Amniotic epithelial cell (primary cell): ENCODE measurements at regions not wholly inside any gene's neighbourhood (a gene's known extent, or its start where the extent isn't known, plus 50 kb on each side); places are given as distances from the start of the nearest gene placed in this dataset.

Source experiments
- DNase-seq: peaks from one replicate; pipeline ENCODE4 v3.0.0-alpha.2; 2010; ENCODE audit warnings: low read depth

GRCh38 chr1:216997069-216997468, 273.8 kb upstream of the ESRRG start:
- DNase-seq = no peak

DNA sequence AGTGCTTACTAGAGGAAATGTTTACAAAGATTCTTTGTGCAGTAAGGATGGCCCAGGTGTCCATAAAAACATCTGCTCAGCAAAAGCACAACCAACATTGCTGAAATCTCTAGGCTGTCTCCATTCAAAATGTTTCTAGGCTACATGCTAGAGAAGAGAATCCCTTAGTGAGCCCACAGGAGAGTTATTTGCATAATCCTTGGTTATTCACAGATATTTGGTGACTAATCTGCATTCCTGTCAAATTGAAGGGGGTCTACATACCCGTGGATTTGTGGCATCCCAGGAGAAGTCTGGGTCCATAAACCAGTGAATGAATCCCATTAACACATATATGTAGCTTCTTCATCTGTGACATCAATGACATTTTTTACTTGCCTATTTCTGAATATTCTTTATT, 261.3 kb upstream of the ESRRG start:
- no peak for DNase-seq

DNA sequence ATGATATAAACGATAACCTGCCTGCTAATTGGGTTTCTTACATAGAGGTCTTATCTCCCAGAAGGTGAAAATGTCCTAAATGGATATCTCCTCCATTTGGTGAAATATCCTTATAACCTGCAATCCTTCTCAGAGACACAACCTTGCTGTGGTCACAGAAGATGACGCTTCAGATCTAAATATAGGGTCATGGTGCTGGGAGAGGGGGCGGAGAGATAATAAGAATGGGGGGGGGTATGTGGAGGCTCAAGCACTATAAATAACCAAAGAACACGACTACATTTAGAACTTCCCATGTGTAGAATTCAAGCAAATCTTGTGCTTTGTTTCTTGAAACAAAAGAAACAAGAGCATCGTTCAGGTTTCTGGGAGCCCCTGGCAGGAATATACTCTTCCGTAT, 260.6 kb upstream of the ESRRG start:
- DNase-seq = no peak

DNA sequence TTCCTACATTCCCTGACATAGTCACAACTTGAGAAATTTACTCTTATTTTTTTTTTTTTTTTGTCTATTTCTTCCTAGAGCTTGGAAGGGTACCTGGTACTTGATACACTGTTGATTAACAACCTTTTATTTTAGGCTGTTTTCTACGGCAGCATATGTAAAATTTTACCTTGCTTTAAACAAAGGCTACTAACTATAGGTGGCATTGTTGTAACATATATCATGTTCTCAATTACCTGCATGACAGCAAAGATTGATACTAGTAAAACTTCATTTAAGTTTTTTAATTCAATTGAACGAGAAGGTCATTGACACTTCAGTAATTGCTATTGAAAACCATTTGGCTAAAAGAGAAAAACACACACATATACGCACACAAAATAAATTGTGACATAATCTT, 238.3 kb upstream of the ESRRG start:
- DNase-seq = no peak

- DNase-seq = no peak
Measured at GRCh38 chr1:216960716-216961115, 237.5 kb upstream of the ESRRG start.

DNA sequence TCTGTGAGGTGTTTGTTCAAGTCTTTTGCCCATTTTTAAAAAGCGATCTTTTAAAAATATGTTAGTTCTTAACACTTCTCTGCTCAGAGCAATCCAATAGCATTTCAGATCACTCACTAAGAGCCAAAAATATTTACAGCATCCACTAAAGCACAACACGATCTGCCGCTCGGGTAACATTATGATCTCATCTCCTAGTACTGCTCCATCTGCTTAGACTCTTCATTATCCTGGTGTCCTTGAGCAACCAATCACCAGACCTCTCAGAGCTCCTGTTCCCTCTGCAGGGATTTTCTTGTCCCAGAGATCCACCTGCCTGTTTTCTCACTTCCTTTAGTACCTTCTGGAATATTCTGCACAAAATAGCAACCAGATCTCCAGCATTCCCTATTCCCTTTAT, 235.3 kb upstream of the ESRRG start:
- DNase-seq = no peak

- no peak for DNase-seq
Measured at GRCh38 chr1:216953495-216953894, 230.3 kb upstream of the ESRRG start.

GRCh38 chr1:216952864-216953263, 229.6 kb upstream of the ESRRG start:
- DNase-seq = no peak

DNA sequence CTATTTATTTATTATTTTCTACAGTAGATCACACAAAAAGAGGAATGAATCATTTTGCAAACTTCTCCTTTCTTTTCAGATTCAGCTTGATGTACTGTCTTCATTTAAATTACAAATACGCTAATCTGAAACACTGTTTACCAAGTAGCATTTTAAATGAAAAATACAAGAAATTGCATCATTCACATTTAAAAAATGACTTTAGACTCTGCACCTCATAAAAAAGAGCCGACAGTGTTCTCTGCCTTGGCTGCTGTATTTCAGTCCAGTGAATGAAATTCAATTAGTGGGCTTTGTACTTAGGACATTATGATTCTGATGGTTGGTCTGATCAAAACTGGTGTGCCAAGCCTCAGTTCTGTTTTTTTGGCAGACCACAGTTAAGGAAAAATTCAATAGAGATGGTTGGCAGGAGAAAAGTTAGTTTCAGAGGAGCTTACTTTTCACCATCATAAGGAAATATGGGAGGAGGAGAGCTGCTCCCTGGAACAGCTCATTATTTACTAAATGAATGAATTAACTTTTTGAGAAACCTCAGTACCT, 222.4 kb upstream of the ESRRG start:
- DNase-seq = no peak

GRCh38 chr1:216944864-216945510, 221.8 kb upstream of the ESRRG start:
- DNase-seq = no peak

DNA sequence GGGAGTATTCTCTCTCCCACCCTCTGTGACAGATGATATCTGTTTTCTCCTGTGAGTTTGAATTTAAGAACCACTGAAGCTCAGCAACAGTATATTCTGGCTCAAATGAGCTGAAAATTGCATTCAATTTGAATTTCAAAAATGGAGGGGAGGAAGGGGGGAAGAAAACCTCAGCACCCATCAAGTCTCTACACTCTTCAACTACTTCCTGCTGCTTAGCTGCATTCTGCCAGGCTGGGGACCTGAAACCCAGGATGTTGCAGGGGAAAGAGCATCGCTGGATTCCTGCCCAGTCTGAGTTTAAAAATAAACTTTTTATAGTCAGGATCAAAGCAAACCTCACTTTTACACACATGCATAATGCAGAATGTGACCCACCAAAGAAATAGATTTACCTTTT, 214.3 kb upstream of the ESRRG start:
- DNase-seq = no peak

DNA sequence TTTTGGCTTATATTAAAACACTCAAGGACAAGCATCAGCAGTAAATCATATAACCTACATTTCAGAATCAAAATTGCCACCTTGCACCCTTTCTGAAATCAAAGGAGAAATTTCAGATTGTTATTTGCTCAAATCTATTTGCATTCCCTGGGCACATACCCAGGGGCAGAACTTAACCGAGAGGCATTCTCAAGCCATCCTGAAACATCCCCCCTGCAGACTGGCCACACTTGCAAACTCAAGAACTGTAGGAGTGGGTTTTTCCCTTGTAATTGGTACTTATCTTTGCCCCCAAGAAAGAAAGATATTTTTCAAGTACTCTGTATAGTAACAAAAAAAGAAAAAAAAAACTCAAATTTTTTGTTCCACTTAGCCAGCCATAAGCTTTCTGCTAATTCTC, 213.6 kb upstream of the ESRRG start:
- DNase-seq = no peak

DNA sequence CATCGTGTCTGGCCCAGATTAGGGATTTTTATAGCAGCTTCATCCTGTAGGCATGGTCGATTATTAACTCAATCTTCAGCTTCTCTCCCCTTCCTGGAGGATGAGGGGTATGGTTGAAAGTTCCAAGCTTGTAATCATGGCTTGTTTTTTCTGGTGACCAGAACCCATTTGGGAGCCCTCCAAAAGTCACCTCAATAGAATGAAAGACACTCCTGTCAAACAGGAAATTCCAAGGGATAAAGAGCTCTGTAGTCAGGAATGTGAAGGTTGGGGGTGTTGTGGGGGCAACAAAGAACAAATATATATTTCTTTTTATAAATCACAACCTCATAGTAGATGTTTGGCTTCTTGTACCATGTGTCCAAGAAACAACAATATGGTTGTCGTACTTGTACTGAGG, 212.7 kb upstream of the ESRRG start:
- DNase-seq = no peak

GRCh38 chr1:216932424-216932823, 209.2 kb upstream of the ESRRG start:
- no peak for DNase-seq

DNA sequence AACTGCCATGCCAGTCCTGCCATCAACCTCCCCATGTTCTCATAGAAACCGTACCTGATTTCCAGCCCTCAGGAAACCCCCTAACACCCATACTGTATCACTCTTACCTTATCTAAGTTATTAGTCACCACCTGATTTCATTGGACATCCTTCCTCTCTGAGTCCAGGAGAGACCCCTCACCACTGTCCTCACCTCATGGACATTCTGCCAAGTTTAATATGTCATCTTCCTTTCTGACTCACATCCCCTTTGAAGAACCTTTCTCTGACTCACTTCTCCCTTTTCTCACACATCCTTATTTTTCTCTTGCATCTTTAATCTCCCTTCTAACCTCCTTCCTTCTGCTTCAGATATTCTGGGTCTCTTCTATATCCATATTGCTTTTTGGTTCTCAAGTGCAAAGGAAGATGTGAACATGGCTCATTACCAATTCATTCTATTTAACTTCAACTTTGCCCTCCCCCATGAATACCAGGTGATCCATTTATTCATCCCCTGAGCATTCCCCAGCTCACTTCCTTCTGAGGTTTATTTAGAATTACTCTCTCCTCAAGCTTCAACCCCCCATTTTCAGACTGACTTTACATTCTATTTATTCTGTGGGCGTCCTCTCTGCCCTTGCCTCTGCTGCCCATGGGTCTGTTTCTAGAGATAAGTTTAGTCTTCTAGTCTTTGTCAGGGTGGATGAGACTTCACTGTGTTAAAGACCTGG, 206.8 kb upstream of the ESRRG start:
- DNase-seq = peak; percentile 17

DNA sequence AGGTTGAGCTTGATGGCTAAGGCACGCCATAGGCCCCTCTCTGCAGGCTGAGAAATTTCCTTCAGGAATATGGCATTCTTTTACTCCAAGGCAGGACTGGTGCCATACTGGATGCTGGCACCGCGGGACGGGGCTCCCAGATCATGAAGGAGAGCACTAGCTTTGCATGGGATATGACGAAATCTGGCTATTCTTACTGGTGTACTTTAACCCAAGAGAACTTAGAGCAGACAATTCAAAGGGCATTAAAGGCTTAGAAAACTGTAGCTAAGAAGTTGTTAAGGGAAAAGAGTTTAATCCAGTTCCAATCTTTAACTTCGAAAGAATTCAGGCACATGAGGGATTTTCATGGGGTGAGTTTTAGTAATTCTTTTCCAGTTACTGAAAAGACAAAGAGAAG, 204.4 kb upstream of the ESRRG start:
- no peak for DNase-seq

- no peak for DNase-seq
Measured at GRCh38 chr1:216926720-216927510, 203.7 kb upstream of the ESRRG start.

DNA sequence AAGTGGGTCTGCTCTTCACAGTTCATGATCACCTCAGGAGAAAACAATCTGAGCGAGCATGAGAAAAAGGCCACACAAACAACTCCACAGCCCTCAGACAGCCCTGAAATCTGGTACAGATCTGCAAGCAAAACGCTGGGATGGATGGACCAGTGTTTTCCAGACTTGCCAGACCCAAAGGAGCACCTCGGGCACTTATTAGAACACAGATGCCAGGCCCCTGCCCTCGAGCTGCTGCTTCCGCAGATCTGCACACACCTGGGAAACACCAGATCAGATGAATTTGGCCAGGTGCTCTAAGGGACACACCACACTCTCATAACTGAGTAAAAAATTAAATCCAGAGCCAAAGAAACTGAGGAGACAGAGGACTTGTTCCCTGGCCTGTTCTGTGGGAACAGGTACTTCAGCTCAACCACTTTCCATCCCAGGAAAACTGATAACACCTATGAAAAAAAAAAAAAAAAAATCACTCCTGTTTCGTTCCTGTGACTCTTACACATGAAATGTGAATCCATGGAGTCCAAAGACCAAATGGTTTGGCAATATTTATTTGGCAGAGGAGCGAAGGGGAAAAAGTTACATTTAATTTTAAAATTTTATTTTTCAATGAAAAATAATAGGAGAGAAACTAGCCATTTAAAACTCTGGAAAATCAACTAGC, 202.9 kb upstream of the ESRRG start:
- DNase-seq = no peak

DNA sequence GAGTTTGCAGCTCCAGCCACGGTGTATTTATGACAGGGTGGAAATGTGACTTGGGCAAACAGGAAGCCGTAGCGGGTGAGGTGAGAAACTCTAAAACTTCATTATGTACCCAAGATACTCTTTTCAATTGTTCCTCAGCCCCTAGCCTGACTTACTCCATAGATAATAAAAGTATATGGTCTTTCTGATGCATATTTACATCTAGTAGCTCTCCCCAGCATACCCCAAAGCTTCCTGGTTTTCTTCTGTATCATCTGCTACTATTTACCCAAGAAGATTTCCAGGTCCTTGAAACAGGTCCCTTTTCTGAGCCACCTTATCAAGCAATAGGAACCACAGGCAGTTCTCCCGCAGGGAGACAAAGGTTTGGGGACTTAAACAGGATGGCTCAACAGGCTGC, 201.5 kb upstream of the ESRRG start:
- DNase-seq = no peak

DNA sequence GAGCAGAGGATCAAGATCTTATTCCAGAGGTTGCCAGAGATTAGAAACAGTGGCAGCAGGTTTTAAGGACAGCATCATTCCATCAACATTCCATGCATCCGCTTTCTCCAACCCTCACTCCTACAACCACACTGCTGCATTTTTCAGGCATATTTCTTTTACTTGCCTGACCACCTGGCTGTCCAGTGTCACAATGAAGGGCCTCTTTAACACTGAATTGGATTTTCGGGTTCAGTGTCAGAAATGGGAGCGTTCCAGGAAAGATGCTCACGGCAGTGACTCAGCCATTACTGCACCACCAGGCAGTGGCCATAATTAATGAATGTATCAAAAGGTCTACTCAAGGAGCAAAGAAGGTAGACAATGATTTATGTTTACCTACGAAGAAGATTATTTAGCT, 200.4 kb upstream of the ESRRG start:
- DNase-seq = no peak

DNA sequence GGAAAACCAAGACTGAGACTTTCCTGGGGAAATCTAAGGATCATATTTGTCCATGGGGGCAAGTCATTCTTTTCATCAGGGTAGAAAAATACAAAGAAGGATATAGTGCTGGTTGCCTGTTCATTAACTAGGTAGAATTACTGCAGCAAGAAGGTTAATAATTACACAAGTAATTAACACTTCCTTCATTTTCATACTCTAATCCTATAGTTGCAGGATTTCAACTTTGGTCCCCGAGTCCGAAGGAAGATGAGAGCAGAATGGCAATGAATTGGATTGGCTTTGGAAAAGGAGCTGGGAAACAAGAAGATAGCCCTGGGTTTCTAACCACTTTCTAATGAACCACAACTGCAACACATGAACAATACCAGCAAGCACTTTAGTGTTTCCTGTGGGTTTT, 199.2 kb upstream of the ESRRG start:
- DNase-seq = no peak

DNA sequence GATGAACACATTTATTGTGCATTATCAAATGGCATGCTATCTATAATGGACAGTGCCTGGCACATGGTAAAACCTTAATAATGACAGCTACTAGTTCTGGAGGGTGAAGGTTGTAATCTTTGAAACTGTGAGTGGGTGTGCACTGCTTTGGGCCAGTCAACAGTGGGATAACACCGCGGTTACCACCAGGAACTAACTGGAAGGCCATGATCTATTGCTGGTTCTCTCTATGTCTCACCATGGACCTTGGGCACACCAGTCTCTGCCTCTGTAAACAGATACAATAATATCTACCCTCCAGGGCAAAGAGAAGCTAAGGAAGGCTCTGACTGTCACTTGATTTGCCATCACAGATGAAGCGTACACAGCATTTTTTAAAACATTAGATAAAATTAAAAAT, 198.6 kb upstream of the ESRRG start:
- no peak for DNase-seq
